C4-2B (cell line): ENCODE measurements at regions not wholly inside any gene's neighbourhood (a gene's known extent, or its start where the extent isn't known, plus 50 kb on each side); places are given as distances from the start of the nearest gene placed in this dataset.

ENCODE experiments used
- H3K27ac ChIP-seq: fragments of 450-650 bp; 2 replicates; pipeline ENCODE4 v1.5.1; 2017
- ZFX ChIP-seq: fragments of 450-650 bp; IDR thresholded peaks from 2 replicates; pipeline ENCODE4 v1.6.1; 2017
- TF ChIP-seq, protein P1 (sequence below): fragments of 450-650 bp; conservative IDR thresholded peaks from 2 replicates; pipeline ENCODE4 v1.5.1; 2017; ENCODE audit warnings: mild to moderate bottlenecking

DNA sequence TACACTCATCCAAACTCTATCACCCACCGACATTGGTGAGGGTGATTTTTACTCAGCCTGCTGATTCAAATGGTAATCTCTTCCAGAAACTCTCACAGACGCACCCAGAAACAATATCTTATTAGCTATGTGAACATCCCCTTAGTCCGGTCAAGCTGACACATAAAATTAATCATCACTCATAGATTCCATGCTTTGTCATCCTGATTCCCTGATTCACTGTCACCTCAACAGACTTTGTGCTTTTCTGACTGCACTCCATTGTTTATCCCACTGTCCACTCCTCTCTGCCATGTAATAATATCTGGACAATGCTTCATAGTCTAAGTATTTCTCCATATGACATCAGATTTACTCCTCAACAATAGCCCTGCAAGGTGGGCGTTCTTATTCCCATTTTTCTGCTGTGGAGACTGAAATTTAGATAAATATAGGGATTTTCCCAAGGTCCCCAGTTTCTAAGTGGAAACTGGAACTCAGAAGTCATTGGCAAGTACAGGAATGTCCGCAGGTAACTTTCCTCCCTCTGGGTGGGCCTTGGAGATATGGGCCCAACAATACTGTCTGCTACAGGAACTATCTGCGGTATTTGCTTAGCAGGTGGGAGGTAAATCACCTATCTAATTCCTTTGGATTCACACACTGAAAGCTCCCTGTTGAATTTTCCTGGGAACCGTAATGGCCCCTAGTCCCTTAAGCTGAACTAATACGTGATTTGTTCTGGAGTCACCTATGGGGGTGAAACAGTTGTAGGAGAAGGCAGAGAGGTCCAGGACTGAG is 228.6 kb upstream of the BCOR start:
- no peak for TF ChIP-seq ZFX
- TF ChIP-seq, protein P1, sequence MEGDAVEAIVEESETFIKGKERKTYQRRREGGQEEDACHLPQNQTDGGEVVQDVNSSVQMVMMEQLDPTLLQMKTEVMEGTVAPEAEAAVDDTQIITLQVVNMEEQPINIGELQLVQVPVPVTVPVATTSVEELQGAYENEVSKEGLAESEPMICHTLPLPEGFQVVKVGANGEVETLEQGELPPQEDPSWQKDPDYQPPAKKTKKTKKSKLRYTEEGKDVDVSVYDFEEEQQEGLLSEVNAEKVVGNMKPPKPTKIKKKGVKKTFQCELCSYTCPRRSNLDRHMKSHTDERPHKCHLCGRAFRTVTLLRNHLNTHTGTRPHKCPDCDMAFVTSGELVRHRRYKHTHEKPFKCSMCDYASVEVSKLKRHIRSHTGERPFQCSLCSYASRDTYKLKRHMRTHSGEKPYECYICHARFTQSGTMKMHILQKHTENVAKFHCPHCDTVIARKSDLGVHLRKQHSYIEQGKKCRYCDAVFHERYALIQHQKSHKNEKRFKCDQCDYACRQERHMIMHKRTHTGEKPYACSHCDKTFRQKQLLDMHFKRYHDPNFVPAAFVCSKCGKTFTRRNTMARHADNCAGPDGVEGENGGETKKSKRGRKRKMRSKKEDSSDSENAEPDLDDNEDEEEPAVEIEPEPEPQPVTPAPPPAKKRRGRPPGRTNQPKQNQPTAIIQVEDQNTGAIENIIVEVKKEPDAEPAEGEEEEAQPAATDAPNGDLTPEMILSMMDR: no peak
- no peak overlapping the region for H3K27ac ChIP-seq

DNA sequence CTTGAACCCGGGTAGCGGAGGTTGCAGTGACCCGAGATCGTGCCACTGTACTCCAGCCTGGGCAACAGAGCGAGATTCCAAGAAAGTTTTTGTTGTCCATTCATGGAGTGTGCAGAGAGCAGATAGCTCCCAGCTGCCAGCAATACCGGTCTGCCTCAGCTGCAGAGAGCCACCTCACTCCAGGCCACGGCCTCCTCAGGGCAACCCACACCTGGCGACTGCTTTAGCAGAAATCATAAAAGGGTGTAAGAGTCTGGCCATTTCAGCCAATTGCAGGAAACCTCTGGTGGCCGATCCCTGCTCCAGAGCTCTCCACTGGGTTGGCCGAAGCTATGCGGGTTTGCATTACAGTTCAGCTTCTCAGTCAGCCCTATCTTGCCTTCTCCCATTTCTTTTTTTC is 227.4 kb upstream of the BCOR start:
- H3K27ac ChIP-seq: no peak overlapping the region
- no peak for TF ChIP-seq ZFX
- TF ChIP-seq, protein P1: no peak

DNA sequence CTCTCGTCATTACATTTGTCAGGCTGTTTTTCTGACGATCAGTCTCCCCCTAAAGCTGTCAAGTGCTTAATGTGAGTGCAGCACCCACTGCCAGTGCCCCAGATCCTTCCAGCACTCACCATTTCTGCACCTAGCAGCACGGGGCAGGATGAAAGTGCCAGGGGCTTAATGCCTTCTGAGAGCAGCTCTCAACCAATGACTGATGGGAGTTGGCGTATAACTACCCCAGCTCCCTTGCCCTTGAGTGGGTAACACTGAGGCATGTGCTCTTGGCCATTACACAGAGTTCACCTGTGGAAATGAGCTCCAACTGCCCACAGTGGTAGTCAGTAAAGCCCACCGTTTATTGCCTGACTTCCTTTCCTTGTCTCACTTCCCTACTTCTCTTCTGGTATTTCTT is 226.2 kb upstream of the BCOR start:
- TF ChIP-seq, protein P1: no peak
- no peak for TF ChIP-seq ZFX
- no peak overlapping the region for H3K27ac ChIP-seq

DNA sequence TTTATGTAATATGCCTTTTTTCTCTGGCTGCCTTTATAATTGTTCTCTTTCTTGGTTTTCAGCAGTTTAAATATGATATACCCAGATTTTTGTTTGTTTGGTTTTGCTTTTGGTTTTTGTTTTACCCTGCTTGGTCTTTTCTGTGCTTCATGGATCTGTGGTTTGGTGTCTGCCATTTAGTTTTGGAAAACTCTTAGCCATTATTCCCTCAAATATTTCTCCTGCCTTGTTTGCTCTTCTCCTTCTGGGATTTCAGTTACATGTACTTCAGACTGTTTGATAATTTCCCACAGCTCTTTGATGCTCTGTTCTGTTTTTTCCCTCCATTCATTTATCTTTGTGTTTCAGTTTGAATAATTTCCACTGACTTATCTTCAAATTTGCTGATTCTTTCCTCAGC is 223.1 kb upstream of the BCOR start:
- no peak overlapping the region for H3K27ac ChIP-seq
- TF ChIP-seq, protein P1: no peak
- no peak for TF ChIP-seq ZFX

DNA sequence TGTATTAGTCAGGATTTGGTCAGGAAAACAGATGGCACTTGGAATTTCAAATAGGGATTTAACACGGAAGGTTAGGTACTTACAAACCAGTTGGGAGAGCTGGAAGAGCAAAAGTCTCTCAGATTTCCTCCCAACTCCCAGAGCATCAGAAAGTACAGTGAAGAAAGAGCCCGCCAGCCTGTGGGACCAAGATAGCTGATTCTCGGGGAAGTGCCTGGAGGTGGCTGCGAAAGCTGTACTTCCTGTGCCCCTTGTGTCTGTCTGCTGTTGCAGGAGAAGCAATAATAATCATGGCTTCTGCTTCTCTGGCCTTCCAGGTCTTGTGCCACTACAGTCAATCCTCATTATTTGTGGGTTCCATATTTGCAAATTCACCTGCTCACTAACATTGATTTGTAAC is 221.0 kb upstream of the BCOR start:
- no peak for TF ChIP-seq ZFX
- TF ChIP-seq, protein P1: no peak
- no peak overlapping the region for H3K27ac ChIP-seq

DNA sequence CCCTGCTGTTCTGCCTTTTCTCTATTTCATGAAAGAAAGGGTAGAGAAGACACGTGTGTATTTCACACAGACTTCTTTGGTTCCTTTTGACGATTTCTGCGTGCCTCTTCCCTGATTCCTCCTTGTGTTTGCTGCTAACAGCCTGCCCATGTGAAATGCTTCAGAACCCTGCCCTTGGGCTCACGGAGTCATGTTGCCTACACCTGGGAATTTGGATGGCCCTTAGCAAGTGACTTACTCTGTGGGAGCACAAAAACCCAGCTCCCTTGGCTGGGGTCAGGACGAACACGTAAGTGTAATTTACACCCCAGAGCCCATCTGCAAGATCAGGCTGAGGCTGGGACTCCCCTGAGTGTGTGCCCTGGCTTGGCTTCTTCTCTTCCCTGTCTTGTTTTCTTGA is 220.3 kb upstream of the BCOR start:
- no peak for TF ChIP-seq ZFX
- TF ChIP-seq, protein P1: no peak
- H3K27ac ChIP-seq: no peak overlapping the region

DNA sequence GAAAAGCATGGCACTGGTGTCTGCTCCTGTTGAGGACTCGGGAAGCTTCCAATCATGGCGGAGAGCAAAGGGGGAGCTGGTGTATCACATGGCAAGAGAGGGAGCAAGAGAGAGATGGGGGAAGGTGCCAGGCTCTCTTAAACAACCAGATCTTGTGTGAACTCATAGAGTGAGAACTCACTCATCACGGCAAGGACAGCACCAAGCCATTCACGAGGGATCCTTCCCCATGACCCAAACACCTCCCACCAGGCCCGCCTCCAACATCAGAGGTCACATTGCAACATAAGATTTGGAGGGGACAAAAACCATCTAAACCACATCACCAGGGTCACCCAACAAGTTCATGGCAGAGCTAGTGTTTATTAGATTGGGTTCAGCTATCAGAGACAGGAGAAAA is 218.7 kb upstream of the BCOR start:
- TF ChIP-seq ZFX: no peak
- TF ChIP-seq, protein P1: no peak
- no peak overlapping the region for H3K27ac ChIP-seq
